ENCODE measurements at regions not wholly inside any gene's neighbourhood (a gene's known extent, or its start where the extent isn't known, plus 50 kb on each side); places are given as distances from the start of the nearest gene placed in this dataset.

DNA sequence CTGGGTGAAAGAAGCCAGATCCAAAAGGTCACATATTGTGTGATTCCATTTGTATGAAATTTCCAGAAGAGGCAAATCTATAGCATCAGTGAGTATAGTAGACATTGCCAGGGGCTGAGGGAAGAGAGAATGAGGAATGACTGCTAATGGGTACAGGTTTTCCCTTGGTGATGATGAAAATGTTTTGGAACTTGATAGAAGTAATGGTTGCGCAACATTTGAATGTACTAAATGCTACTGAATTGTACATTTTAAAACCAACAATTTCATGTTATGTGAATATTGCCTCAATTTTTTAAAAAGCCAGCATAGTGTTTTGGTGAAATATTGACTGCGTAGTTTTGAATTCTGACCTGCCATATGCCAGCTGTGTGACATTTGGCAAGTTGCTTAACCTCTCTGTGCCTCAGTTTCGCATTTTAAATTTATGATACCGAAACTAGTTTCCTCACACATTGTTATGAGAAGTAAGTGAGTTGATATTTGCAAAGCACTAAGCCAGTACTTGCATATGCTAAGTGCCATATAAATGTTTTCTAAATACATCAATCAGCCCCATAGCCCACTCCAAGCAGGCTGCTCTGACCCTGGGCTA, 75.4 kb upstream of the TMEM45B start:
- TF ChIP-seq, protein P1, sequence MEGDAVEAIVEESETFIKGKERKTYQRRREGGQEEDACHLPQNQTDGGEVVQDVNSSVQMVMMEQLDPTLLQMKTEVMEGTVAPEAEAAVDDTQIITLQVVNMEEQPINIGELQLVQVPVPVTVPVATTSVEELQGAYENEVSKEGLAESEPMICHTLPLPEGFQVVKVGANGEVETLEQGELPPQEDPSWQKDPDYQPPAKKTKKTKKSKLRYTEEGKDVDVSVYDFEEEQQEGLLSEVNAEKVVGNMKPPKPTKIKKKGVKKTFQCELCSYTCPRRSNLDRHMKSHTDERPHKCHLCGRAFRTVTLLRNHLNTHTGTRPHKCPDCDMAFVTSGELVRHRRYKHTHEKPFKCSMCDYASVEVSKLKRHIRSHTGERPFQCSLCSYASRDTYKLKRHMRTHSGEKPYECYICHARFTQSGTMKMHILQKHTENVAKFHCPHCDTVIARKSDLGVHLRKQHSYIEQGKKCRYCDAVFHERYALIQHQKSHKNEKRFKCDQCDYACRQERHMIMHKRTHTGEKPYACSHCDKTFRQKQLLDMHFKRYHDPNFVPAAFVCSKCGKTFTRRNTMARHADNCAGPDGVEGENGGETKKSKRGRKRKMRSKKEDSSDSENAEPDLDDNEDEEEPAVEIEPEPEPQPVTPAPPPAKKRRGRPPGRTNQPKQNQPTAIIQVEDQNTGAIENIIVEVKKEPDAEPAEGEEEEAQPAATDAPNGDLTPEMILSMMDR (IDR thresholded peaks at IDR 0.05) = no peak
- TF ChIP-seq EP300 (IDR thresholded peaks at IDR 0.05) = no peak

Measured in tibial nerve (tissue), 4 donors.